Activated CD8-positive, alpha-beta T cell treated with anti-CD3 and anti-CD28 coated beads, Interleukin-2, amount 10 ng/mL, durations not matched to agents 7 days and 5 days (primary cell): ENCODE measurements at regions not wholly inside any gene's neighbourhood (a gene's known extent, or its start where the extent isn't known, plus 50 kb on each side); places are given as distances from the start of the nearest gene placed in this dataset.

Source experiments
- ATAC-seq: fragments of 150-1000 bp; cut with Tn5 transposase; one replicate; pipeline ENCODE4 v1.10.0; 2021; ENCODE audit warnings: moderate library complexity
- CTCF ChIA-PET: fragments of 350-600 bp; sonication (Branson Sonifier 250); formaldehyde crosslinking; loops from one replicate; lab custom pipeline; 2021; ENCODE audit warnings: antibody characterized with exemption; lab: Charles Lee
- POLR2A ChIA-PET: fragments of 350-600 bp; sonication (Branson Sonifier 250); formaldehyde crosslinking; loops from one replicate; lab custom pipeline; 2021; ENCODE audit warnings: antibody characterized with exemption; lab: Charles Lee
- DNase-seq: peaks from one replicate; pipeline ENCODE4 v3.0.0-alpha.2; 2020
- H3K27ac Mint-ChIP-seq: one replicate; pipeline ENCODE4 v1.8.0; 2021; ENCODE audit warnings: mild to moderate bottlenecking, mixed read lengths
- H3K27me3 Mint-ChIP-seq: one replicate; pipeline ENCODE4 v1.8.0; 2021; ENCODE audit warnings: low read depth, mixed read lengths
- H3K36me3 Mint-ChIP-seq: one replicate; pipeline ENCODE4 v1.8.0; 2021; ENCODE audit warnings: low read depth, mixed read lengths
- H3K4me1 Mint-ChIP-seq: one replicate; pipeline ENCODE4 v1.8.0; 2021; ENCODE audit warnings: low read depth, mixed read lengths
- H3K4me3 Mint-ChIP-seq: one replicate; pipeline ENCODE4 v1.8.0; 2021; ENCODE audit warnings: mild to moderate bottlenecking, mixed read lengths
- H3K9me3 Mint-ChIP-seq: one replicate; pipeline ENCODE4 v1.8.0; 2022; ENCODE audit warnings: mixed read lengths; ENCODE audit not compliant: insufficient read depth

DNA sequence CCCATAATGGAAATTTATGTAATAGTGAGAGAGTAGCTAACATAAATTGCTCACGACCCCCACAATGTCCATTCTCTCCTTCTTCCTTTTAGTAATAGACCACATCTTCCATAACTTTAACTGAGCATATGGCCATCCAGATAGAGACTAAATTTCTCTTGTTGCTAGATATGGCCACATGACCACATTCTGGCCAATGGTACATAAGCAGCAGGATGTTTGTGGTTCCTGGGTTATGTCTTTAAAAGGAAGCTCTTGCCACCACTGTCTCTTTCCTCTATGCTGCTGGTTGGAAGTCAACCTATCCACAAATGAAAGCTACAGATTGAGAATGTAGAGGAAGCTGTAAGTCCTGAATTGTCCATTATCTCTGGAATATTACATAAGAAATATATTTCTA is 59.7 kb upstream of the NPHP3 start:
- Mint-ChIP-seq H3K4me1 (no peaks in the 10 kb centered on the region), H3K4me3 (no peak overlapping the region), H3K27ac (no peak overlapping the region), H3K9me3 (no peaks in the 10 kb centered on the region), H3K27me3 (peaks cover 5% of the 10 kb centered on the region), H3K36me3 (no peaks in the 10 kb centered on the region)
- CTCF ChIA-PET, result no interaction called here
- POLR2A ChIA-PET, result interaction anchor here (0.6 kb wide), 1 partner anchor 743 kb away, joined by 5 read pairs; no protein-coding TSS in a partner anchor
- DNase-seq (no peak), ATAC-seq (no peak)

DNA sequence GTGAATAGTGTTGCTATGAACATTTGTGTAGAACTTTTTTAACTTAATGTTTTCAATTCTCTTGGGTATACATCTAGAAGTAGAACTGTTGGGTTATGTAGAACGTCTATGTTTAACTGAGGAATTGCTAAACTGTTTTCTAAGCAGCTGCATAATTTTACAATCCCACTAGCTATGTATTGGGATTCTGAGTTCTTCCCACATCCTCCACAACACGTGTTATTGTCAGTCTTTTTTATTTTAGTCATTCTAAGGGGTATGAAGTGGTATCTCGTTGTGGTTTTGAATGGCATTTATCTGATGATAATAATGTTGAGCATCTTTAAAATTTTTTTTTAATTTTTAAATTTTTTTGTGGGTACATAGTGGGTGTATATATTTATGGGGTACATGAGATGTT is 55.0 kb upstream of the NPHP3 start:
- no peak for ATAC-seq
- H3K27me3 Mint-ChIP-seq, result peaks cover 5% of the 10 kb centered on the region
- CTCF ChIA-PET, result no interaction called here
- H3K27ac Mint-ChIP-seq, result no peak overlapping the region
- no peaks in the 10 kb centered on the region for H3K36me3 Mint-ChIP-seq
- POLR2A ChIA-PET, result no interaction called here
- no peaks in the 10 kb centered on the region for H3K4me1 Mint-ChIP-seq
- DNase-seq, result no peak
- H3K9me3 Mint-ChIP-seq, result no peaks in the 10 kb centered on the region
- no peak overlapping the region for H3K4me3 Mint-ChIP-seq

DNA sequence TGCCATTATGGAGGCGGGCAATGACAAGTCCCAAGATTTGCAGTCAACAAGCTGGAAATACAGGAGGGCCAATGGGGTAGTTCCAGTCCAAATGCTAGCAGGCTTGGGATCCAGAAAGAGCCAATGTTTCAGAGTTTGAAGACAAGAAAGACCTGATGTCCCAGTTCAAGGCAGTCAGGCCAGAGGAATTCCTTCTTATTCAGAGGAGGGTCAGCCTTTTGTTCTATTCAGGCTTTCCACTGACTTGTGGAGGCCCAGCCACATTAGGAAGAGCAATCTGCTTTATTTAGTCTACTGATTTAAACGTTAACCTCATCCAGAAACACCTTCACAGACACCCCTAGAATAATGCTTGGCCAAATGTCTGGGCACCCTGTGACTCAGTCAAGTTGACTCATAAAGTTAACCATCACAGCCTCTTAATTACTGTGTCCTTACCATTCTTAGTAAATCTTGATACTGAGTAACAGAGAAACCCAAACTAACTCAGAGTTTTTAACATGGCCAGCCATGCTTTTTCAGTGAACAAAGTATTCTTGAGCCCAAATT is 50.9 kb upstream of the NPHP3 start:
- Mint-ChIP-seq H3K9me3 (no peaks in the 10 kb centered on the region), H3K4me1 (no peaks in the 10 kb centered on the region), H3K4me3 (no peak overlapping the region), H3K27me3 (peaks cover 2% of the 10 kb centered on the region), H3K36me3 (no peaks in the 10 kb centered on the region), H3K27ac (no peak overlapping the region)
- ATAC-seq (no peak), DNase-seq (no peak)
- ChIA-PET CTCF (no interaction called here), POLR2A (no interaction called here)

DNA sequence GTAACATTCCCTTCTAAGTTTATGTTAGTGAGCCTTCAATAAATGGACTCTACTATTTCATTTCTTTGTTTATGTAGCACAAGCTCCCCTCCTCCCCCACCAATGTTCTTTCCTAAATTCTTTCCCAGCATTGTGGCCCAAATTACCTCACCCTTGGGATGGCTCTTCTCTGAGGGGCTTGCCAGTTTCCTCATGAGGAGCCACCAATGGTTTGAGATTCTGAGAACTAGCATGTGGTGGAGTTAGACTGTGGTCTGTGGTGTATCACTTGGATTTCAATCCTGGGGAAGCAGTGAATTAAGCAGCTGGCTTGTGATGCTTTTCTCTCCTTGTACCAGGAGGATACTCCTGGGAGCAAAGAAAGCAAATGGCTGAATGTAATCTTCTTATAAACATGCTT is 50.0 kb upstream of the NPHP3 start:
- CTCF ChIA-PET, result no interaction called here
- no peak for ATAC-seq
- H3K36me3 Mint-ChIP-seq, result no peaks in the 10 kb centered on the region
- no peaks in the 10 kb centered on the region for H3K9me3 Mint-ChIP-seq
- no peak overlapping the region for H3K4me3 Mint-ChIP-seq
- no peak overlapping the region for H3K27ac Mint-ChIP-seq
- DNase-seq, result no peak
- H3K27me3 Mint-ChIP-seq, result peaks cover 2% of the 10 kb centered on the region
- no peaks in the 10 kb centered on the region for H3K4me1 Mint-ChIP-seq
- POLR2A ChIA-PET, result no interaction called here
